GM12875 (cell line): ENCODE measurements at regions not wholly inside any gene's neighbourhood (a gene's known extent, or its start where the extent isn't known, plus 50 kb on each side); places are given as distances from the start of the nearest gene placed in this dataset.

ENCODE experiments used
- H3K4me3 ChIP-seq: one replicate; pipeline ENCODE4 v1.5.1; 2011; ENCODE audit warnings: low read depth, low read length, control low read depth
- CTCF ChIP-seq: IDR thresholded peaks from 2 replicates; pipeline ENCODE4 v1.5.1; 2011; ENCODE audit warnings: low read depth, mild to moderate bottlenecking, control low read depth, inconsistent platforms, low read length, moderate library complexity, borderline replicate concordance; ENCODE audit not compliant: insufficient read depth

- no peak overlapping the region for H3K4me3 ChIP-seq
- no peak for TF ChIP-seq CTCF
Observed at GRCh38 chr12:90292183-90292582, 583.5 kb upstream of the ATP2B1 start.

GRCh38 chr12:90290980-90291975 lies 582.6 kb upstream of the ATP2B1 start:
- no peak for TF ChIP-seq CTCF
- no peak overlapping the region for H3K4me3 ChIP-seq

- no peak for TF ChIP-seq CTCF
- H3K4me3 ChIP-seq = no peak overlapping the region
Observed at GRCh38 chr12:90287585-90287984, 578.9 kb upstream of the ATP2B1 start.

GRCh38 chr12:90281154-90281868 lies 572.7 kb upstream of the ATP2B1 start:
- TF ChIP-seq CTCF = no peak
- no peak overlapping the region for H3K4me3 ChIP-seq

- H3K4me3 ChIP-seq = no peak overlapping the region
- TF ChIP-seq CTCF = no peak
Observed at GRCh38 chr12:90280564-90281058, 572.0 kb upstream of the ATP2B1 start.

GRCh38 chr12:90280033-90280432 lies 571.4 kb upstream of the ATP2B1 start:
- H3K4me3 ChIP-seq = no peak overlapping the region
- TF ChIP-seq CTCF = no peak
